HG03196 (cell line): ENCODE measurements at regions not wholly inside any gene's neighbourhood (a gene's known extent, or its start where the extent isn't known, plus 50 kb on each side); places are given as distances from the start of the nearest gene placed in this dataset.

Source experiments
- ATAC-seq: cut with Tn5 transposase; IDR thresholded peaks from one replicate; pipeline ENCODE4 v1.9.1; 2021; ENCODE audit not compliant: unreplicated experiment

- no peak for ATAC-seq
Measured at GRCh38 chr1:168387781-168388760, 107.4 kb downstream of the TBX19 start.

- ATAC-seq = no peak
Measured at GRCh38 chr1:168386949-168387586, 106.4 kb downstream of the TBX19 start.

DNA sequence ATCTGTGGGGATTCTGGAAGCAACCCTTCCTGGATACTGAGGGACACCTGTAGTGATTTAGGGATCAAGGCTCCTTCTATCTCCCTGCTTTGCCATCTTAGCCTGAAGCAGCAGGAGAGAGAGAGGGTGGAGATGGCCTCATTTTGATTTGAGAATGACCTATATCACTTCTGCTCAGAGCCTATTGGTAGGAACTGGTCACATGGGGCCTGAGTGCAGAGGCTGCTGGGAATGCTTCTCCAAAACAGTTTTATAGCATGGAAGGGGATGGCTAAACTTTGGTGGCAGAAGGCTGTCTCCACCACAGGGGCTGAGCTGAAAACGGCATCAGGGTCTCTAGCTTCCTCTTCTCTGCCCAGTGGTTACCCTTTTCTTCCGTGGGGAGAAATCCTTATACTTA, 105.8 kb downstream of the TBX19 start:
- no peak for ATAC-seq

GRCh38 chr1:168381850-168382249, 101.2 kb downstream of the TBX19 start:
- no peak for ATAC-seq

- ATAC-seq = no peak
Measured at GRCh38 chr1:168380945-168381344, 100.3 kb downstream of the TBX19 start.

DNA sequence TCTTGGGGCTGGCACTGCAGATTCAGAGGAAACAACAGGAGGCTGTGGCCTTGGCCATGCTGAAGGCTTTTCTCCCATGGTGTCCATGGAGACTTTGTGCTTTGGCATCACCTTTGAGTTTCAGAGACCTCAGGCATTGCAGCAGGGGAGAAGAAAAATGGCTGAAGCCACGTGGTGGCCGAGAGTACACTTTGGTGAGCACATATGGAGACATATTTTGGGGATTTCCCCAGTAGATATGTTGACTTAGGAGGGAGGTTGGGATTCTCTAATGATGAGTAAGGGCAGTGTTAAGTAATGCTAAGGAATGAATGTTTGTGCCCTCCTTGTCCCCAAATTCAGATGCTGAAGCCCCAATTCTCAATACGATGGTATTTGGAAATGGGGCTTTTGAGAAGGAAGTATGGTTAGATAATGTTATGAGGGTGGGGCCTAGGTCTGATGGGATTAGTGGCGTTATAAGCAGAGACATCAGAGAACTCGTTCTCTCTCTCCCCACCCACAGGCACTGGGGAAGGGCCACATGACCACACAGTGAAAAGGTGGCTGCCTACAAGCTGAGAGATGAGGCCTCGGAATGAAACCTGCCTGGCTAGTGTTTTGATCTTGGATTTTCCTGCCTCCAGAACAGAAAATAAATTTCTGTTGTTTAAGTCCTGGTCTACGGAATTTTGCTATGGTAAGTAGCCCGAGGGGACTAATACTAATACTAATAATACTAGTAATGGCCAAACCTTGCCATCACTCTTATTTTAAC, 98.6 kb downstream of the TBX19 start:
- ATAC-seq = no peak

DNA sequence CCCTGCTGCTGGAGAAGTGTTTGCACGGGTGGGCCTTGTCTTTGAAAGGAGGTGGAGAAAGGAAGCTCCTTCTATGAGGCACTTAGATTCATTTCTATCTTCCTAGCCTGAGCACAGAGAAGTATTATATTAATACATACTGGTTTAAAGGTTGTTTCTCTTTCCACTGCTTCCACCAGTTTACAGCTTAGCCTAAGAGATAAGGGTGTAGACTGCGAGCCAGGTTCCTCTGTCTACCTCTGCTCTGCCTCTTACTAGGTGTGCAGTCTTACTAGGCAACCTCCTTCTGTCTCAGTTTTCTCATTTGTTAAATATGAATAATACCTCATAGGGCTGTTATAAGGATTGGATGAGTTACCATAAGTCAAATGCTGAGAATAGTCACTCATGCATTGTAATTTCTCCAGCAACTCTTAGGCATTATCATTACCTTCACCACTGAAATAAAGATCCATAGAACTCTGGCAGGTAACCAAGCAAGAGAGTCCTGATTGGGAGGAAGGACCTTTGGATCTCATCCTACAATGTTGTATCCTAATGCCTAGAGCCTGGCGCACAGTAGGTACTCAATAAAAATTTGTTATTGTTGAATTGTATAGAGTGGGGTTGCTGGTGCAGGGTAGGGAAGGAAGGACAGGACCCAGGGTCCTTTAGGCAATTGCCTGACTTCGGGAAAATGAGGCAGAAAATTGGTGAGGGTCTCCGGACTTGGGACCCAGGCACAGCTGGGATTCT, 95.1 kb downstream of the TBX19 start:
- no peak for ATAC-seq

GRCh38 chr1:168374566-168374965, 93.9 kb downstream of the TBX19 start:
- no peak for ATAC-seq

DNA sequence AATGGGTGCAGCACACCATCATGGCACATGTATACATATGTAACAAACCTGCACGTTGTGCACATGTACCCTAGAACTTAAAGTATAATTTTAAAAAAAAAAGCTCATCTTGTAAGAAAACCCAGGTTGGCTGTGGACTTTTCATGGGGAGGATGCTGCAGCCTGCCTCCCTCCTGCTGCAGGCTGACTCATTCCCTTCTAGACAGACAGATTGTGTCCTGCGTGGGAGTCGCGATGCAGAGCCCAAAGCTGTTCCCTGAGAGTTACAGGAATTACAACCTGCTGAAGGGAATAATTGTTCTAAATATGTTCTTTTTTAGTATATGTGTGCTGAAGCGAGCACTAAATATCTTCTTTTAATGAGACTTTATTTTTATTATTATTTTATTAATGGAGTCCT, 93.2 kb downstream of the TBX19 start:
- no peak for ATAC-seq

- no peak for ATAC-seq
Measured at GRCh38 chr1:168372861-168373371, 92.2 kb downstream of the TBX19 start.

DNA sequence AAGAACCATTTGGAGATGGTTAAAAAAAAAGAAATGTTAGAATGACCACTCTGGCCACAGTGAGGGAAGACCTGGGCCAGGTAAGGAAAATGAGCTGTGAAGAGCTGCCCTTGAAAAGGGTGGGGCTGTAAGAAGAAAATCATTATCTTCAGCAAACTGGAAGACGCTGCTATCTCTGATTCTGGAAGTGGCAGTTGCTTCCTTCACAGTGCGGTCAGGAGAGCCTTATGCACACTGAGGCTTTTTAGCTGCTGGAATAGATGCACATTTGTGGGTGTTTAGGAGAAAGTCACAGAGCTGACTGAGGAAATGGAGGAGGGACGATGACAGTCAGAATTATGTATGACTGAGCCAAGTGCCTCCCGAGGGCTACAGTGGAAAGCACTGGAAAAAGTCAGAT, 91.6 kb downstream of the TBX19 start:
- no peak for ATAC-seq

- no peak for ATAC-seq
Measured at GRCh38 chr1:168371477-168371876, 90.8 kb downstream of the TBX19 start.

- no peak for ATAC-seq
Measured at GRCh38 chr1:168370586-168370985, 89.9 kb downstream of the TBX19 start.

DNA sequence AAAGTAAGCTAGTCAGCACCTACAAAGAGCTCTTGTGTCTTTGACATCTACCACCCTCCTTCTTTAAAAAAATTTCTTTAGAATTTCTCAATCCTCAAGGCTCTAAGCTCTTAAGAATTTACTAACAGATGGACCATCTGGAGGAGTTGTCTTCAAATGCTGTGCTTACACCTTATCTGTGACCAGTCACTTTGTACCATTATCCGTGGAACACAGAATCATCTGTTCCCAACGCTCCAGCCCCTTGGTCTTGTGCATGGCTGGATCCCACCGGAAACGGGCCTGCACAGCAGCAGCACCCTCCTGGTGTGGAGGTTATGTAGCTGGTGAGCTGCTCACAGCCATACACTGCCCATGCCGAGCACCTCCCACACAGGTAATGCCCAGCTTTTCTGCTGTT, 89.0 kb downstream of the TBX19 start:
- ATAC-seq = no peak

- ATAC-seq = no peak
Measured at GRCh38 chr1:168368131-168368530, 87.5 kb downstream of the TBX19 start.

GRCh38 chr1:168365719-168366479, 85.2 kb downstream of the TBX19 start:
- no peak for ATAC-seq
